Renal pelvis (tissue), 1 donor: ENCODE measurements at regions not wholly inside any gene's neighbourhood (a gene's known extent, or its start where the extent isn't known, plus 50 kb on each side); places are given as distances from the start of the nearest gene placed in this dataset.

Source experiments
- DNase-seq: peaks from one replicate; pipeline ENCODE4 v3.0.0-alpha.2; 2013

DNA sequence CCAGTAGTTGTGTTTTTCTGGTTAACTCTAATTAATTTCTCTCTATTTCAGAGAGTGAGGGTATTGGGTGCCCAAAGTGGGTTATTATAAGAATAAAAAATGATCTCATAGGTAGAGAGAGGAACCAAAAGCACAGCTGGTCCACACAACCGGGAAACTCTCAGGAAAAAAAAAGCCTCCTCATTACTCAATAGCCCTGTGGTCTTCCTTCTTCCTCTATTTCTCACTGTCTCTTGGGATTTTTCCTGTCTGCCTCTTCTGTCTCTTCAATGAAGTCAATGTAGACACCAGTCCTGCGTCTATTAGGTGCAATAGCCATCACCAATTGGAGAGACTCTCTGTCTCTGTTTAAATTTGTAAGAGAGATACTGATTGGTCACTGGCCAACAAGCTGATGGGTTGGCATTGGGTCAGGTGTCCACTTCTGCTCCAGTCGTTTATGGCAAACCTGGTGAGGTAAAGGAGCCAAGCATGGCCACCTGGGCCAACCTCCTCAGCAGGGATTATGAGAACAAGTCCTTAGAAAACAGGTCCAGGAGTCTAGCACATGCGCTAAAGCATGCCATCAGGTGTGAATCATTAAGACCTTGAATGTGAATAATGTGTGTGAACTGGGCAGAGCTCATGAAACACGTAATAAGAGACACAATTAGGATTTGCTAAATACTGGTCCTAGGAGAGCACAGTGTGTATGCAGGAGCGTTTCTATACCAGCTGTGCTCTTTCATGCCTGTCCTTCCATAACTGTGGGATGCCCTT, 443.0 kb upstream of the RUNX1 start:
- DNase-seq = no peak

DNA sequence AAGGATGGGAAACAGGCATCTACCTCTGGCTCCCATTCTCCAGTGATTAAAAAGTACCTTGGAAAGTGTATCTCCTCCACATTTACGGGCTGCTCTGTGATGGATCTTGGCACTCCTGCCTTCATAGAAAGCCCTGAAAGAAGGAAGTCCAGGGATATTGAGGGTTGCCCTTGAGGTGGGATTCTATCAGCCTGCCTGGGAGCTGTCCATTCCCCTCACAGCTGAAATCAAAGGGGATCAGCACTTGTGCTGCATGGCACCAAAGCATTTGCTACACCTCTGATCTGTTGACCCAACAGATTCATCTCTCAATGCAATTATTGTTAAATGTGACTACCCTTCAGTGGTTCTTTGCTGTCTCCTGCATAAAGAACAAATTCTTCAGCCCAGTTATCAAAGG, 442.0 kb upstream of the RUNX1 start:
- DNase-seq = no peak

GRCh38 chr21:35489389-35489980, 440.4 kb upstream of the RUNX1 start:
- no peak for DNase-seq

DNA sequence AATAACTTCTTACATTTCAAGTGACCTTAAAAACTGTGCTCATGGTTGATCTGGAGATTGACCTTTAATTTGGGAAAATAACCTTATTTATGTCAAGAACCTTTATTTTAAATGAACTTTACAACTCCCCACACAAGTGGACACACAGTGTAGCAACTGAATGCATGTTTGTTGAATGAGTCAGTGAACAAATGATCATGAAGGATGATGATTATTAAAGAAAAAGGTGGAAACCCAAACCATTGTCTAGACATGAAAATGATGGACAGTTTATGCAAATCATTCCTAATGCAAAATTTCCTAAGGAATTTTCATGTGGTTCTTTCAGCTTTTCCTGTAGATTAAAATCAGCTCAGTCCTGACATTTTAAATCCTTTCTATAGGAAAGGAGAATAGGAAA, 439.8 kb upstream of the RUNX1 start:
- no peak for DNase-seq

DNA sequence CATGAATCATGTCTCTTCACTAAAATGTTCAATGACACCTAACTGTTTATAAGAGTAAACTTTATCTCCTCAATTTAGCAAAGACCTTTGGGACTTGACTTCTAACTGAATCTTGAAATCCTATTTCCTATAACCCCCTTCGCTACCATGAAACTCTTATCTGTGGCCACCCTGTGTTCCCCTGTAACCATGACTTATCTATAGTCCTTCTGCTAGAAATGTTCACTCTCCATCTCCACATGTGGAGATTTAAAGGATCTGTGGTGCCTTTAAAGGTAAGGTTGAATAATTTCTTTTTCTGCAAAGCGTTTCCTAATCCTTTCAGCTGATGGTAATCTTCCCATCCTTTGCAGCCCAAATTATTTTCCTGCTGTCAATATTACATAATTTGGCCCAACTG, 436.3 kb upstream of the RUNX1 start:
- DNase-seq = no peak

- no peak for DNase-seq
Observed at GRCh38 chr21:35484851-35485250, 435.7 kb upstream of the RUNX1 start.

DNA sequence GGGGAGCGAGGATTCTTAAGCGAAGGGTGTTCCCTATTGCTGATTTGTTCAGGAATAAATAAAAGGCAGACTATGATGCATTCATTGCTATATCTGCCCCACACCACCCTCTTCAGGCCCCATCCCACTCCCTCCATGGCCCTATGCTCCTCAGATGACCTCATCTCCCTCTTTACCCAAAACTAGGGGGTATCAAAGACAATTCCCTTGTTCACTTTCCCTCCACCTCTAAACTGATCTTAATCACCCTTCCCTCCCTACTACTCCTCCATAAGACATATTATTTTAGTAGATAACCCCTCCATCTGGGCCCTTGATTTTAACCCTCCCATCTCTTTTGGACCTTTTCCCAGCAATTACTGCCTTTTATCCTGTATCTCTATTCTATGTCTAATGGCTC, 434.9 kb upstream of the RUNX1 start:
- no peak for DNase-seq

- no peak for DNase-seq
Observed at GRCh38 chr21:35482933-35483662, 434.0 kb upstream of the RUNX1 start.

- no peak for DNase-seq
Observed at GRCh38 chr21:35482096-35482495, 433.0 kb upstream of the RUNX1 start.

DNA sequence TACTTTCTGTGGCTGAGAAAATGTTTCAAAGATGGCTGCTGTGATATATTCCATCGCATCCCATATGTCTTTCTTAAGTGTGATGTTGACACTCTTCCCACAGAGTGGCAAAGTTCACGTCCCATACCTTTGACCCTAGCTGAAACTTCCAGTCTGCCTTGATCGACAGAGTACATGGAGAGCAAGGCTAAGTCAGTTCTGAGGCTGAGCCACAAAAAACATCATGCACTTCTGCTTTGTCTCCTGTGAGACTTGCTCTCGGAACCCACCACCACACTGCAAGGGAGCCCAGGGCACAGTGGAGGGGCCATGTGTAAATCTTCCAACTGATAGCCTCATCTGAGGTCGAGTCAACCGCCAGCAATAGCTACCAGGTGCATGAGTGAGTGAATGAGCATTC, 431.9 kb upstream of the RUNX1 start:
- no peak for DNase-seq

GRCh38 chr21:35479529-35479928, 430.4 kb upstream of the RUNX1 start:
- DNase-seq = no peak

DNA sequence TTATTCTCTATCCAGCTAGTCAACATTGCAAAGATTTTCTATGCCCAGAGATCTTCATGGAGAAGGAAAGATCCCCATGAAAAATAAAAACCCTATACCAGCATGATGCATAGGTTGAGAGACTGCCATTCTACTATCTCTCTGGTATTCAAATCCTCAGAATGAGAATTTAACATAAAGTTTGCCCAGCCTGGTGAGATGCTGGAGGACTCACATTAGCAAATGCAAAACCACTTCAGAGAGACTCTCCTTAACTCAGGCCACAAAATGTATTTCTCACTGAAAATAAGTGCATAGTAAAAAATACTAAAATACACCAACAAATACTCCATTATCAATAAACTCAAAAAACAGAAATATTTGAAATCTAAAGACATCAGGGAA, 430.0 kb upstream of the RUNX1 start:
- no peak for DNase-seq

DNA sequence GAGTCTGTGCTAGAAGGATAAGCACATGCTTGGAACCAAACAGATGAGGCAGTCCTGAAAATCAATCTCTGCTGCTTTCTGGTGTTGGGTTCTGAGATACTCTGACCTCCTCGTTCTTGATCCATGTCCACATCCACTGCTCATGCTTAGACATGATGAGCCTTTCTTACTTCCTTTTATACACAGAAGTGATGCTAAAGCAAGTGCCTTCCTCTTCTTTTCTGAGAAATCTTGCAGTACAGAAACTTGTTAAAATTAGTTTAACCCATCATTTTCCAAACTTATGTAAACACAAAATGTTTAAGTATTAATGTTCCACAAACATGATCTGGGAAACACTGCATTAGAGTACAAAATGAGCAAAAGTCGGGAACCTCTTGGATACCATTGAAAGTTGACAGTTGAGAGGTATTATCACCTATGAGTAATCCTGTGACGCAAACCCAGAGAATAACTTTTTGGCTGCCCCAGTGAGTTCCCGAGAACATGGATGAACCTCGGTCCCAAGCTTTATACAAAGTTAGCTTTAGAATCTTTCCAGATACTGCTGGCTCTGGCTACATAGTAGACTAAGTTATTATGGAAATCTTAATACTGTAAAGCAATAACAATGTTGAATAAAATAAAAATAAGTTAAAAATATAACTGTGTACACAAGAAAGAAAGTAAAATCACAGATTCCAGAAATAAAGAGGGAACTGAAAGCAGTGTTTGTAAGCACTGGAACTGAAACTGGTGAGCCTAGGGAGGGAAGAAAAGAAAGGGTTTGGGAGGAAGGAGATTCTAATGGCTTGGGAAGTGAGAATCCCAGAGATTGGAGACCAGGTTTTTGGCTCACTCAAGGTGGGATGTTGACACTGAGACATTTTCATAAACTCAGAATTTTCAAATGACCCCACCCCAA, 429.3 kb upstream of the RUNX1 start:
- no peak for DNase-seq

DNA sequence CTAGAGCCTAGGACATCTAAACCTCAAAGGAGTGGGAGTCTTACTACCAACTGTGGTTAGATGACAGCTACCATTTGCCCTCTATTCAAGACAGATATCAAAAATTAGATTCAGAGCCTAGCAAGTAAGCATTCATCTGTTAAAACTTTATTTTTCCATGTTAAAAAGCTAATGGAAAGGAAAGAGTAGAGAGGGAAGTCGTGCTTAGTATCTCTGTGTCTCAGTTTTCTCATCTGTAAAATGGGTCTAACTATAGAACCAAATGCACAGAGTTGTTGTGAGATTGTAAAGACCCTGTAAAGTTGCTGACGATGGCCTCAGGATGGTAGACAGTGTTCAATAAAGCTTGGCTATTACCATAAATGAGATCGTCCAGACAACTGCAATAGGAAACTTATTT, 428.5 kb upstream of the RUNX1 start:
- DNase-seq = no peak

DNA sequence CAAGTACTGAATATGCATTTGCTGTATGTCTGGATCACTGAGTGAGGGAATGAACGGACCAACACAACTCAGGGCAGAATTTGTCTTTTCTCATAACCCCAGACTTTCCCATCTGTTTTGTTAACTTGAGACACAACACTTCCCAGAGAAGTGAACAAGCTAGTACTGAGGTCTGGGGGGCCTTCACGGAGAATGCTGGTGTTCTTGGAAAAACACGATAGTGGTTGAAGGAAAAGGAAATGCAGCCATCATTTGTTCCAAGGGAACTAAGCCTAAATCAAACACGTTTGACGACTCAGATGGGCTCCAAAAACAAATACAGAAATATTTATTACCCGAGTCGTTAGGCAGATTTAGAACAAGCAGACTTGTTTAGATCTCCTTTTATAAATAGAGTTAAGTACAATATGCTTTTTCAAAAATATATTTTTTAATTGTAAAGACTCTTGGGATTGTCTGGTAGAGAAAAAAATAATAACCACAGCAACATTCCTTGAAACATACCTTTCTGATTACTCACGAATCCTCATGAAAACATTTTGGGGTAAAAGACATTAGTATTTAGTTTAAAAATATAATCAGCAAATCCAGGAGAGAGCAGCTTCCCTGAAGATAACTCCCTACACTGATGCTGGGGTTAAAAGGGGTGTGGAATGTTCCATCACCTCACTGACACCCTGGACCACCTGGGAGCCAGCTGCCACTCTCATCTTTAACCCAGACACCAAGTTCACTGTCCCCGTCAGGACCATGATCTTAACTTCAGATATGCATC, 427.7 kb upstream of the RUNX1 start:
- no peak for DNase-seq

GRCh38 chr21:35475762-35476161, 426.7 kb upstream of the RUNX1 start:
- DNase-seq = no peak

- DNase-seq = no peak
Observed at GRCh38 chr21:35475009-35475408, 425.9 kb upstream of the RUNX1 start.

GRCh38 chr21:35473496-35473895, 424.4 kb upstream of the RUNX1 start:
- no peak for DNase-seq

DNA sequence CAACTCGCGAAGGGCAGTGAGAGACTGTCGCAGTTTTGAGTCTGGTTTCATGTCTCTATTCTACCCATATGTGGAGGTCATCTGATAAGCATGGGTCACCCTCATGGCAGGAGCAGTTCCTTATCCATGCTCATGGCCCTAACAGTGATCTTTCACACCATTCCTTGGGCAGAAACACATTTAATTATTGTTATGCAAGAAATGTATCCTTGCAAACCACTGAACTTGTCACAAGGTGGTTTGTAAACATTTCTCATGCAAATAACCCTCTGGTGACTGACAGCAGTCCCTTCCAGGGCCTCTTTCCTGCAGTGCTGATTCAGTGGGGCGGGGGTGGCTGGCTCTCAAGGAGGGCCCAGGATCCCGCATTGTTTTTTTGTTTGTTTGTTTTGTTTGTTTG, 421.4 kb upstream of the RUNX1 start:
- DNase-seq = no peak

- DNase-seq = no peak
Observed at GRCh38 chr21:35469498-35469897, 420.4 kb upstream of the RUNX1 start.

- no peak for DNase-seq
Observed at GRCh38 chr21:35468991-35469390, 419.9 kb upstream of the RUNX1 start.

DNA sequence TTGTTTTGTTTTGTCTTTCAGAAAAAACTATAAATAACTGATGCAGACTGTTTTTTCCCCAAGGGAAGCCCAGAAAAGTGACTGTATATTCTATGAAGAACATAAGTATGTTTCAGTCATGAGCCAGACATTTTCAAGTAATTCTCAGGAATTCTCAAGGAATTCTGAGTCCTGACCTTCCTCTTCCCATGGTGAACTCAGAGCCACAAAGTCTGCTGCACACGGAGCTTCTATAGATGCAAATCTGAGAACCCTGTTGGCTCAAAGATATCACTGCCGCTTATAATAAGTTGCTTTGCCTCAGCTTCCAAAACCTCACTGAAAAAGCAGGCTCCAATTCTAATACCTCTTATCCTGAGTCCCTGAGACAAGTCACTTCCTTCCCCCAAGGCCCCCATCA, 418.5 kb upstream of the RUNX1 start:
- no peak for DNase-seq
